ENCODE measurements at regions not wholly inside any gene's neighbourhood (a gene's known extent, or its start where the extent isn't known, plus 50 kb on each side); places are given as distances from the start of the nearest gene placed in this dataset.

- H3K9me3 ChIP-seq (ENCODE audit: control insufficient read depth in 1 of 2, low read length in 2 of 2) = no peaks in the 10 kb centered on the region
- no peak overlapping the region for H3K4me3 ChIP-seq (ENCODE audit: low read depth in 1 of 2, low read length in 2 of 2)
- no peaks in the 10 kb centered on the region for H3K27me3 ChIP-seq (ENCODE audit: low read depth, low read length)
- H3K27ac ChIP-seq (ENCODE audit: low read length) = no peak overlapping the region
- no peaks in the 10 kb centered on the region for H3K36me3 ChIP-seq (ENCODE audit: control insufficient read depth in 1 of 2, insufficient read depth in 2 of 2, low read length in 2 of 2)
- no peaks in the 10 kb centered on the region for H3K4me1 ChIP-seq (ENCODE audit: control insufficient read depth in 1 of 2, insufficient read depth in 2 of 2, low read length in 2 of 2)
Observed at GRCh38 chr21:35705237-35705887, 355.0 kb downstream of the SETD4 start.

- no peak overlapping the region for H3K4me3 ChIP-seq (ENCODE audit: low read depth in 1 of 2, low read length in 2 of 2)
- no peaks in the 10 kb centered on the region for H3K4me1 ChIP-seq (ENCODE audit: control insufficient read depth in 1 of 2, insufficient read depth in 2 of 2, low read length in 2 of 2)
- H3K36me3 ChIP-seq (ENCODE audit: control insufficient read depth in 1 of 2, insufficient read depth in 2 of 2, low read length in 2 of 2) = no peaks in the 10 kb centered on the region
- H3K27ac ChIP-seq (ENCODE audit: low read length) = no peak overlapping the region
- no peaks in the 10 kb centered on the region for H3K27me3 ChIP-seq (ENCODE audit: low read depth, low read length)
- no peaks in the 10 kb centered on the region for H3K9me3 ChIP-seq (ENCODE audit: control insufficient read depth in 1 of 2, low read length in 2 of 2)
Observed at GRCh38 chr21:35703704-35704103, 356.6 kb downstream of the SETD4 start.

GRCh38 chr21:35699361-35699760, 361.0 kb downstream of the SETD4 start:
- Histone ChIP-seq H3K4me1 (ENCODE audit: control insufficient read depth in 1 of 2, insufficient read depth in 2 of 2, low read length in 2 of 2) (peaks cover 0 to 17% of the 10 kb centered on the region in 2 donors), H3K4me3 (ENCODE audit: low read depth in 1 of 2, low read length in 2 of 2) (no peak overlapping the region), H3K9me3 (ENCODE audit: control insufficient read depth in 1 of 2, low read length in 2 of 2) (no peaks in the 10 kb centered on the region), H3K27ac (ENCODE audit: low read length) (no peak overlapping the region), H3K27me3 (ENCODE audit: low read depth, low read length) (no peaks in the 10 kb centered on the region), H3K36me3 (ENCODE audit: control insufficient read depth in 1 of 2, insufficient read depth in 2 of 2, low read length in 2 of 2) (no peaks in the 10 kb centered on the region)

- no peak overlapping the region for H3K4me3 ChIP-seq (ENCODE audit: low read depth in 1 of 2, low read length in 2 of 2)
- peaks cover 0 to 17% of the 10 kb centered on the region in 2 donors for H3K4me1 ChIP-seq (ENCODE audit: control insufficient read depth in 1 of 2, insufficient read depth in 2 of 2, low read length in 2 of 2)
- no peak overlapping the region for H3K27ac ChIP-seq (ENCODE audit: low read length)
- H3K27me3 ChIP-seq (ENCODE audit: low read depth, low read length) = no peaks in the 10 kb centered on the region
- H3K9me3 ChIP-seq (ENCODE audit: control insufficient read depth in 1 of 2, low read length in 2 of 2) = no peaks in the 10 kb centered on the region
- H3K36me3 ChIP-seq (ENCODE audit: control insufficient read depth in 1 of 2, insufficient read depth in 2 of 2, low read length in 2 of 2) = no peaks in the 10 kb centered on the region
Observed at GRCh38 chr21:35697321-35697808, 363.0 kb downstream of the SETD4 start.

DNA sequence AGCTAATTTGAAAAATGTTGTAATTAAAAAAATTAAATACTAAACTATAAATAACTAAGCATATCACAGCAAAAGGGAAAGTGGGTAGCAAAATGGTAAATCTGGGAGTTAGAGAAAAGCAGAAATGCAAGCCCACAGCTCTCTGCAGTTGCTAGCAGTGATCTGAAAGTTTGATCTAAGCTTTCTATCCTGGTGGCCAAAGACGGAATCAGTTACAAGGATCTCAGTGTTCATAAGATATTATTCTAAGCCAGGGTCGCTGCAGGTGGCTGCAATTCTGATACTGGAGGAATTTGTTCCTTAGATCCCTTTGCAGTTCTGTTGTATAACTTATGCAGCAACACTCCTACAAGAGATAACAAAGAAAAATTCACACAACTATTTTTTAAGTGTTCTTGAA, 363.7 kb downstream of the SETD4 start:
- peaks cover 0 to 17% of the 10 kb centered on the region in 2 donors for H3K4me1 ChIP-seq (ENCODE audit: control insufficient read depth in 1 of 2, insufficient read depth in 2 of 2, low read length in 2 of 2)
- no peaks in the 10 kb centered on the region for H3K36me3 ChIP-seq (ENCODE audit: control insufficient read depth in 1 of 2, insufficient read depth in 2 of 2, low read length in 2 of 2)
- no peak overlapping the region for H3K27ac ChIP-seq (ENCODE audit: low read length)
- no peaks in the 10 kb centered on the region for H3K27me3 ChIP-seq (ENCODE audit: low read depth, low read length)
- no peaks in the 10 kb centered on the region for H3K9me3 ChIP-seq (ENCODE audit: control insufficient read depth in 1 of 2, low read length in 2 of 2)
- no peak overlapping the region for H3K4me3 ChIP-seq (ENCODE audit: low read depth in 1 of 2, low read length in 2 of 2)

GRCh38 chr21:35692311-35692710, 368.0 kb downstream of the SETD4 start:
- Histone ChIP-seq H3K27ac (ENCODE audit: low read length) (no peak overlapping the region), H3K27me3 (ENCODE audit: low read depth, low read length) (no peaks in the 10 kb centered on the region), H3K4me1 (ENCODE audit: control insufficient read depth in 1 of 2, insufficient read depth in 2 of 2, low read length in 2 of 2) (peaks cover 0 to 6% of the 10 kb centered on the region in 2 donors), H3K4me3 (ENCODE audit: low read depth in 1 of 2, low read length in 2 of 2) (no peak overlapping the region), H3K9me3 (ENCODE audit: control insufficient read depth in 1 of 2, low read length in 2 of 2) (no peaks in the 10 kb centered on the region), H3K36me3 (ENCODE audit: control insufficient read depth in 1 of 2, insufficient read depth in 2 of 2, low read length in 2 of 2) (no peaks in the 10 kb centered on the region)

DNA sequence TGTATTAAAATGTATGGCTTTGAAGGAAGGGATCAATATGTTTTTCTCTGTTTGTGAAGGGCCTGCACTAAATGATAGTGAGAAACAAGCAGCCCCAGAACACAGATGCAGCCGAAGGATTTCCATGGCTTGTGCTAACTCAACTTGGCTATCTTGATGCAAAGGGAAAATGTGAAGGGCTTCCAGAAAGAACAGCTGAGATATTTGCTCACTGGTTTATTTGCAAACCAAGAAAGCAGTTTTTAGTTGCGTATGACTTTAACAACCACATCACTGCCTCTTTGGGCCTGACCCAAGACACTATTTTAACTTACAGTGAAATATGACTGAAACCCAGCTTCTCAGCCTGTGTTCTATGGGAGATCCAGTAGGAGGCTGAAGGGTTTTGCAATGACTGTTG, 369.9 kb downstream of the SETD4 start:
- Histone ChIP-seq H3K27ac (ENCODE audit: low read length) (no peak overlapping the region), H3K4me1 (ENCODE audit: control insufficient read depth in 1 of 2, insufficient read depth in 2 of 2, low read length in 2 of 2) (no peaks in the 10 kb centered on the region), H3K4me3 (ENCODE audit: low read depth in 1 of 2, low read length in 2 of 2) (no peak overlapping the region), H3K9me3 (ENCODE audit: control insufficient read depth in 1 of 2, low read length in 2 of 2) (no peaks in the 10 kb centered on the region), H3K36me3 (ENCODE audit: control insufficient read depth in 1 of 2, insufficient read depth in 2 of 2, low read length in 2 of 2) (no peaks in the 10 kb centered on the region), H3K27me3 (ENCODE audit: low read depth, low read length) (no peaks in the 10 kb centered on the region)

DNA sequence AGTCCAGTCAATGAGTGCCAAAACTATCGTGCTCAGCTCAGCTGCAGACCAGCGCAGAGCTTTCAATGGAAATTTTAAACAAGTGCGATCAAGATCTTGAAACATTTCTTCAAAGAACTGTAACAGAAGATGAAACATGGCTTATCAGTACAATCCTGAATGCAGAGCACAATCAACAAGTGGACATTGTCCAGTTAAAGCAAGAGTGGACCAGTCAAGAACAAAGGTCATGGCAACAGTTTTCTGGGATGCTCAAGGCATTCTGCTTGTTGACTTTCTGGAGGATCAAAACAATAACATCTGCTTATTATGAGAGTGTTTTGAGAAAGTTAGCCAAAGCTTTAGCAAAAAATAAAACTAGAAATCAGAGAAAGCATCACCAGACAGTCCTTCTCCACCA, 374.2 kb downstream of the SETD4 start:
- Histone ChIP-seq H3K4me1 (ENCODE audit: control insufficient read depth in 1 of 2, insufficient read depth in 2 of 2, low read length in 2 of 2) (no peaks in the 10 kb centered on the region), H3K36me3 (ENCODE audit: control insufficient read depth in 1 of 2, insufficient read depth in 2 of 2, low read length in 2 of 2) (no peaks in the 10 kb centered on the region), H3K27me3 (ENCODE audit: low read depth, low read length) (no peaks in the 10 kb centered on the region)

GRCh38 chr21:35683664-35684304, 376.5 kb downstream of the SETD4 start:
- Histone ChIP-seq H3K9me3 (ENCODE audit: control insufficient read depth in 1 of 2, low read length in 2 of 2) (no peaks in the 10 kb centered on the region), H3K4me3 (ENCODE audit: low read depth in 1 of 2, low read length in 2 of 2) (no peak overlapping the region), H3K27me3 (ENCODE audit: low read depth, low read length) (no peaks in the 10 kb centered on the region), H3K27ac (ENCODE audit: low read length) (no peak overlapping the region), H3K4me1 (ENCODE audit: control insufficient read depth in 1 of 2, insufficient read depth in 2 of 2, low read length in 2 of 2) (no peaks in the 10 kb centered on the region), H3K36me3 (ENCODE audit: control insufficient read depth in 1 of 2, insufficient read depth in 2 of 2, low read length in 2 of 2) (no peaks in the 10 kb centered on the region)

More for the DNA sequence above, 374.2 kb downstream of the SETD4 start:
- no peaks in the 10 kb centered on the region for H3K9me3 ChIP-seq (ENCODE audit: control insufficient read depth in 1 of 2, low read length in 2 of 2)
- no peak overlapping the region for H3K4me3 ChIP-seq (ENCODE audit: low read depth in 1 of 2, low read length in 2 of 2)
- H3K27ac ChIP-seq (ENCODE audit: low read length) = no peak overlapping the region

DNA sequence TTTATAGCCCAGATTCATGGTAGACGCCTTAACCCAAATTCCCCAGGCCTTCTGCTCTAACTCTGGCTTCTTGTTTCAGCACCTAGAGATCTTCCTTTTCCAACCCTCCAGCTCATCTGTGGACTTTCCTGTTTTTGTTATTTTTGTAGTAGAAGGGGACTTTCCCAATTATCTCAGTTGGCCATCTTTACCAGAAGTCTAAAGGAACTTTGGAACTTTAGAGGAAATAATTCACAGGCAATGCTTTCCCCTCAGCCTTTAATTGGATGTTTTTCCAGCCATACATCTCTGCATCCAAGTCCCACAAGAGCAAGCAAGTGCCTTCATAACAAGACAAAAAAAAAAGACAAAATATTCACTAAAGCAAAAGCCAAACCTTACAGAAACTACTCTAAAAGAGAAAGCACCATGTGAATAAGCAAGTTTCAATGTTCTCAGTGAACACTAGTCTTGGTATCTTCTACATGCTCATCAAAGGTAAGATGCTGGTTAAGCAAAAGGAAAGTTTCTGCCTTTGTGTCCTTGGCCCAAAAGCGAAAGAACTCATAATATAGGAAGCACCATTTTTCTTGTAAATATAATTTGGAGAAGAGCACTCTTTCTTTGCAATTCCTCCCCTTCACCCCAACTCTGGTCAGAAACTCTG, 377.3 kb downstream of the SETD4 start:
- Histone ChIP-seq H3K36me3 (ENCODE audit: control insufficient read depth in 1 of 2, insufficient read depth in 2 of 2, low read length in 2 of 2) (no peaks in the 10 kb centered on the region), H3K4me3 (ENCODE audit: low read depth in 1 of 2, low read length in 2 of 2) (no peak overlapping the region), H3K27me3 (ENCODE audit: low read depth, low read length) (no peaks in the 10 kb centered on the region), H3K4me1 (ENCODE audit: control insufficient read depth in 1 of 2, insufficient read depth in 2 of 2, low read length in 2 of 2) (no peaks in the 10 kb centered on the region), H3K27ac (ENCODE audit: low read length) (no peak overlapping the region), H3K9me3 (ENCODE audit: control insufficient read depth in 1 of 2, low read length in 2 of 2) (no peaks in the 10 kb centered on the region)

DNA sequence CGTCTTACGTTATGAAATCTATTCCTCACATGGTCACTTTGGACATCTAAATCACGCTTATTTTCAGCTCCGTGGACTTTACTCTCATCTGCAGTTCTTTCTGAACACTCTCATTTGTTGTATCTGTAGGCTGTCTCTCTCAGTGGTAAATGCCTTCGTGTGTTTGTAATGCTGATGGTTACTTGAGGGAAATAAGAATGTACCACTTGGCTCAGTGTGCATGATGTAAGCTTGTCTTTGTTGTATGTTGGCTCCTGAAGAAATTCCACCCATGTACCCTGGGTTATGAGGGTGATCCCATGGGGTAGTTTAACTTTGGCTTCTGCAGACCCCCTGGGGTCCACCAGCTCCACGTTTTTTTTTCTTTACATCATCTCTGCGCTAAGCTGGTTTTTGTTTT, 378.4 kb downstream of the SETD4 start:
- no peaks in the 10 kb centered on the region for H3K9me3 ChIP-seq (ENCODE audit: control insufficient read depth in 1 of 2, low read length in 2 of 2)
- no peaks in the 10 kb centered on the region for H3K36me3 ChIP-seq (ENCODE audit: control insufficient read depth in 1 of 2, insufficient read depth in 2 of 2, low read length in 2 of 2)
- no peak overlapping the region for H3K4me3 ChIP-seq (ENCODE audit: low read depth in 1 of 2, low read length in 2 of 2)
- no peaks in the 10 kb centered on the region for H3K4me1 ChIP-seq (ENCODE audit: control insufficient read depth in 1 of 2, insufficient read depth in 2 of 2, low read length in 2 of 2)
- H3K27ac ChIP-seq (ENCODE audit: low read length) = no peak overlapping the region
- H3K27me3 ChIP-seq (ENCODE audit: low read depth, low read length) = no peaks in the 10 kb centered on the region
